Activated CD4-positive, CD25-positive, alpha-beta regulatory T cell treated with anti-CD3 and anti-CD28 coated beads, Interleukin-2, amount 50 U/mL, for 24 hours (primary cell): ENCODE measurements at regions not wholly inside any gene's neighbourhood (a gene's known extent, or its start where the extent isn't known, plus 50 kb on each side); places are given as distances from the start of the nearest gene placed in this dataset.
"Not testable (repeated sequence)": the region's sequence is repeated elsewhere in the genome, so short reads cannot be mapped to it uniquely, and the experiment has no call there.

Experiments used
- ATAC-seq, 2 donors: fragments of 150-1000 bp; cut with Tn5 transposase; one replicate each; pipeline ENCODE4 v1.10.0; 2021; ENCODE audit warnings: mild to moderate bottlenecking in 1 of 2, moderate library complexity in 1 of 2

GRCh38 chr11:87970762-87971161 is 204.5 kb downstream of the RAB38 start:
- ATAC-seq, result no peak

DNA sequence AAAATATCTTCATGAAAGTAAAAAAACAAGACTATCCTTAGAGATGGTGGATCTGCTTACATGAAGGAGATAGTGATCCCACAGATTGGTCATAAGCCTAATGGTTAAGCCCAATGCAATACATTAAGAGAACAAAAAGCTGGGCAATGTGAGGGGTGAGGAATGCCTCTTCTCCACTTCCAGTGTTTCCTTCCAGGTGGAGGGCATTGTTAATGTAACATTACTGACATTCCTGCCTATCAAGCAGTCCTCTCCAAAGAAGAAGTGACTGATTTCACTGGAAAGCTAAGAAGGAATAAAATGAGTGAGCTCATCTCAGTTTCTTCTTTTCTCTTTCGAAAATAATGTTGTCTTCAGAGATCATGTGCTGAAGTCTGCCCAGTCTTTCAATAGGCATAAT is 207.8 kb downstream of the RAB38 start:
- ATAC-seq, result no peak

DNA sequence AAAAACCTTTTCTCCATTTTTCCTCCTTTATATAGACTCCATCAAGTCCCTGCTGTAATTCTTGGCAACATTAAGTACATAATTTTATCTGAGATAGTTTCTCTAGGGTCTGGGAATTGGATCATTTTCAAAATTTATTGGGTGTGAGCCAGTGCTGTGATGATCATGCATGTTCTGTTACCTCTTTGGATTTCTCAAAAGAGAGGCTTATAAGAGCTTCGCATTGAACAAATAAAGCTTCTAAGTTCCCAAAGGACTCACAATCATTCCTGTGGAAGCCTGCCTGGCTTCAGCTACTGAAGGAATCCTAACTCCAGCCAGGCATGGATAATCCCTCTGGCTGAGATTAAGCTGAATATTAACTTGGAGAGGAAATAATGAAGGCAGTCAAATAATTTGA is 208.5 kb downstream of the RAB38 start:
- no peak for ATAC-seq

DNA sequence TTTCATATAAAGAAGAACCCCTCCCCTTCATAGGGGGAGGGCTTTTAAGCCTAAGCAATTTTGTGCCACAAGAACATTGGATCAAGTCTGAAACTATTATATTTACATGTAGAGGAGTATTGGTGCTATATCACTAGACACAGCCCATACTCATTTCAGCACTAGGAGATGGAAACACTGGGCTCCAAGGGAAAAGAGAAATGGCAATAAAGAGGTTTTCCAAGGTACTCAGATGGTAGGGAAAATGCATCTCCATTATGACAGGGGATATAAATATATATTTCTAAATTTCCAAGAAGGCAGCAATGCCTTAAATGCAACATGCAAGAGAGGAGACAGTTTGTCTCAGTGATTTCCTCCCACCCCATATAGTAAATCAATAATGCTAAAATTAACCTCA is 209.0 kb downstream of the RAB38 start:
- no peak for ATAC-seq

GRCh38 chr11:87961606-87962005 is 213.6 kb downstream of the RAB38 start:
- no peak for ATAC-seq

GRCh38 chr11:87957961-87958360 is 217.3 kb downstream of the RAB38 start:
- no peak for ATAC-seq

GRCh38 chr11:87954476-87954875 is 220.8 kb downstream of the RAB38 start:
- no peak for ATAC-seq

DNA sequence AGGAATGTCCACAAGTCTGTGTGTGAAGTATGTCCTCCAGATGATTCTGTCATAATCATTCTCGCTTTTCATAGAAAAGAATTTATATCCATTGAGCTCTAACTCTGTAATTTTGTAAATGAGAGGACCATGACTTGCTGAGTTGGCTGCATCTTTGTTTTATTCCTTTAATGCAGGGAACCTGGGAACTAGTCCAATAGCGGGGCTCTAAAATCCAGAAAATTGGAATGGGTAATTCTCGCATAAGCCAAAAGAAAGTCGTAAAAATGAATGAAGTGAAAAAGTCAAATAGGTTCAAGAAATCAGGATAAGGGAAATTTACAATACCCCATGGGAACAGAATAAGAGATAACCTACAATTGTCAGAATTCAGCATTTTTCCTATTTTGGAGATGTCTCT is 232.5 kb downstream of the RAB38 start:
- no peak for ATAC-seq

GRCh38 chr11:87934182-87934581 is 241.1 kb downstream of the RAB38 start:
- ATAC-seq, result no peak

DNA sequence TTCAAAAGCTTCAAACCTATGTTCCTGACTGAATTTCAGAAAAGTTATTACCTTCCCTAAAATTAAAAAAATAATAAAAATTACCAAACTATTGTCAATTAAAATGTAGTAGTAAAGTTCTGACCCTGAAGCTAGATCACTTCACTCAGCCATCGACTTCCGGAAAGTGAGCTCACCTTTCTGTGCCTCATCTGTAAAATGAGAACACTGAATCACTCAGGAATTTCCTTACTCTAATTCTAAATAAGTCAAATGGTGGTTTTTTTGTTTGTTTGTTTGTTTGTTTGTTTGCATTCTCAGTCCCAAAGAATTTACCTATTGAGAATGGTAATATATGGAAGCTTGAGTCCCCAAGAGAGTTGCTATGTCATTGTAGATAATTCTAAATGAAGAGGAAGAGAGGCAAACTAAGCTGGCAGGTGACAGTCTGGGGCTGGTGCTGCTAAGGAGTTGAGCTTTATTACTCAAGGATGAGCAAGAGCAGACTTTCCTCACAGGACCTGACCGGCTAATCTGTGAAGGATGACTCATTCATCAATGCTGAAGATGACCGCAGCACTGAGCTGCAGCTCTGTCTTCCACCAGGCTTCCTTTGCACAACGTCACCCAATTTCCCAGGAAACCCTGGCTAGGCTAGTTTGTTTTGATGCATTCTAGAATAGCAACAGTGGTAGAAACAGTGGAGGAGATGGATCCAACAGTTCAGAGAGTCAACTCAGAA is 248.8 kb downstream of the RAB38 start:
- no peak for ATAC-seq

DNA sequence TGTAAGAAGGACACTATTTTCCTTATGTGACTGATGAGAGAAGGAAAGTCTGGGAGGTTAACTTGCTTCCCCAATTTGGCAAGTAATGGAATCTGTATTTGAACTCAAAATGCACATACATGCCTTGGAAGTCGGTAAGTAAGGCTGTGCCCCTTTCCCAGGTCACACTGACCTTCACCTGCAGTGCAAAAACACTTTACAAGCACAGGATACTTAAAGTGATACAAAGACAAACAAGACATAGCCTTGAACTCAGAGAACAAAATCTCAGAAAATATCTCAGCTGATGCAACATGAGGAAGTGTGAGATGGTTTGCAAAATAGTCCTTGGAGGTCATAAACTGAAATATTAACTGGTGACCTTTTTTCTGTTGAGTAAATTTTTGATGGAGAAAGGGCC is 251.1 kb downstream of the RAB38 start:
- ATAC-seq, result no peak

DNA sequence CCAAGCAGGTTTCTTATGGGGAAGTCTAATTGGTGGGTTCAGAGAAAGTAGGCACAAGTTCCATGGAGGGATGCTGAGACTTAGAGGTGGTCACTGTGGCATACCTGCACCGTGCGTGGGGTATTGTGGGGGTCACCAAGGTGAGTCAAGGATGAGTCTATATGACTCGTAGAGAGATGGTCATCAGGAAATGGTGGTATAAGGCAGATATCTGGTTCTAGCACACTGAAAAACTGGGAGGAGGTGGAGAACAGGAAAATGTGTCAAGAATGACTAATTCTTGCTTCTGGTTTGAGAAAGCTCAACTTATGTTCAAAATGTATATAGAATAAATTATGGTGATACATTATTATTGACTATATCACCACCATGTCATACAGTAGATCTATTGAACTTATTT is 258.1 kb downstream of the RAB38 start:
- no peak for ATAC-seq

DNA sequence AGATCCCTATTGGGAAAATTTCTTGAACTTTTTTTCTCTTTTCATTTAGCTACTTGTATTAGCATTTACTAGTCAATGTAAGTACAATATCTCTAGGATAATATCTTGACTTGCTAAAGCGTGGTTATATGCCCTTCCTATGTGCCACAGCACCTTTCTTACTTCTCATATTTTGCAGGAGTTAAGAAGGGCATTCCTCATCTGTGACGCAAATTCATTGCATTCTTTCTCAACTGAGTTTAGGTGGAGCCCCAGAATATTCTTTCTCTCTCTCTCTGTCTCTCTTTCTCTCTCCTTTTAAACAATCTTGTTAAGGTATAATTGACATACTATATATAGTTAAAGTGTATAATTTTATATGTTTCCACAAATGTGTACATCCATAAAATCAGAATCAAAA is 266.1 kb downstream of the RAB38 start:
- no peak for ATAC-seq

DNA sequence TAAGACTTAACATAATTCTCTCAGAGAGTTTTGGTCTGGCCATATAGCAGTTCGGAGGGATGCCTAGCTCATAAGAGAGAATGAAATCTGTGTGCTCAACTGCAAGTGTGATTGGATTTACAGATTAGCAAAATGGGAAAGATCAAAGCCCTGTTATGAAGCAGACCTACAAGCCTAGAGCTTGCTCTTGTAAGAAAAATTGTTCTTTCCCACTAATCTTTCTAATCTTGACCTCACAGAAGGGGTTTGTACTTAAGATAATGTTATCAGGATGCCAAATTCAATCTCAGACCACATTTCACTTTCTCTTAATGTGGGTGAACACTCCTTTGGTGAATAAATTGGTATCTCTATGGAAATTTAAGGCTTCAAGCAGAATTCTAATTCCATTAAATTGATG is 267.2 kb downstream of the RAB38 start:
- ATAC-seq, result no peak

DNA sequence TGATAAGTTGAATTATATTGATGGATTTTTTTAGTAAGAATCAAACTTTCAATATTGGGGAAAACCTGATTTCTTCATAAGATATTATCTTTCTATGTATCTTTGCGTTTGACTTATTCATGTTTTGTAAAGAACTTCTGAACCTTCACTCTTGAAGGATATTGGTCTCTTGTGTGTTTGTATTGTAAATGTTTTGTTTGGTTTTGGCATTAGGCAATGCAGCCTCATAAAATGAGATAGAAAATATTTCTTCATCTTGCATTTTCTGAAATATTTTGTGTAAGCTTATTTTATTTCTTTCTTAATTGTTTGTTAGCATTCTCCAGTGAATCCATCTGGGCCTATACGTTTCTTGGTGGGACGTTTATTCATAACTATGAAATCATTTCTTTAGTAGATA is 271.9 kb downstream of the RAB38 start:
- ATAC-seq, result no peak

DNA sequence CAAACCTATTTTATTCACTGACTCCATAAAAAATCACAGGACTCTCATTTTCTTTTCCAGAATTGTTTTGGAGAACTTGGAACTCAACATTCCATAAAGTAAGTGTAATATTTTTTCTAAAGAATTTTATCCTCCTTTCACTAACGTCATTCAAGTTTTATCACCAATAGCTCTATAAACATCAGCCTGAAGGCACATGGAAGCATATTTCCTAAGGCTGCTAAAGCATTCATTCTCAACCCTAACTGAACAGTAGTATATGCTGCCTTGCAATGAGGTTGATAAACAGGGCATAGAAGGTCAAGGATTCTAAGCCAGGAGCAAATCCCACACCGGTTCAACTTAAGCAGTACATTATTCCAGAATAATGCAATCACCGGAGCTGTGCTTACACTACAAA is 273.9 kb downstream of the RAB38 start:
- ATAC-seq, result no peak

GRCh38 chr11:87897921-87898320 is 277.3 kb downstream of the RAB38 start:
- no peak for ATAC-seq

GRCh38 chr11:87897071-87897470 is 278.2 kb downstream of the RAB38 start:
- ATAC-seq, result no peak

DNA sequence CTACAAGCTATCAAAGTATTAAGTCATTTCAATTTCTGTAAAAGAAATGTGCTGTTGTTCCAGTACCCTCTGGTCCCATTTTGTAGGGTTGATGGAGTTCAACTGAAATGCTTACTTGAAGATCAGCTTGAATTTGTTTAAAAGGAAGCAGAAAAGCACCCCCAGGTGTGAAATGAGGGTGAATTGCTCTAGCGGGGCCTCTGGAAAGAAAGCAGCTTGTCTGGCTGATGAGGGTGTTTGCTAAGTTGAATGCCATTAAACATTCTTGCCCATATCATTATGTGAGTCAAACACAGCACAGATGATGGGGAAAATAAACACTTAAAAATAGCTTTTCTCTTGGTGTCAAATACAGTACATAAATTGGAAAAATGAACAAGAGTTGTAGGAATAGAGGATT is 280.3 kb downstream of the RAB38 start:
- no peak for ATAC-seq

- ATAC-seq, result no peak
Observed at GRCh38 chr11:87892291-87892690, 283.0 kb downstream of the RAB38 start.

DNA sequence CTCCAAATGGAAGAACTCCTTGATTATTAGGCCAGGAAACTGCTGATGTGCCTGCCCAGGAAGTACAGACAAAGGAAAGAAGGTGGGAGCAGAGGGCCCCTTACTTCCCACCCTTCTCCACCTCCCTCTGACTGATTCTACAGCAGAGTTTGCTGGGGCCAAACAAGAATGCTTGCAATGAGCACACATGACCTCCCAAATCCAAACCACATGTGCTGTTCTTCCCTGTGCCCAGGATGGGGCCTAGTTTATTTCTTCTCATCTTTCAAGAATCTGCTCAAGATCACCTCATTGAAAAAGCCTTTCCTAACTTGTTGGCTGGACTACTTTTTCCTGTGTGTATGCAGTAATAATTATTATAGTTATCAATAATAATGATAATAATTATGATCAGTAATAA is 286.1 kb downstream of the RAB38 start:
- ATAC-seq, result no peak

DNA sequence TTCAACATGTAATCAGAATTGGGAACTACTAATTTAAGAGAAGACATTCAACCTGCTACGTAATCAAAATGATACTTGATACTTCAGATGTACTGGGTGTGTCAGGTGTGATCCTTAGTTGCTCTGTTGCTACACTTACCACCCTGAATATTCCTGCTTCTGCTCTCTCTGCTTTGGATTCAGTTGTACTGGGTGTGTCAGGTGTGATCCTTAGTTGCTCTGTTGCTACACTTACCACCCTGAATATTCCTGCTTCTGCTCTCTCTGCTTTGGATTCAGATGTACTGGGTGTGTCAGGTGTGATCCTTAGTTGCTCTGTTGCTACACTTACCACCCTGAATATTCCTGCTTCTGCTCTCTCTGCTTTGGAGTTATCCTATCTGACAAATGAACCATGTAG is 290.2 kb downstream of the RAB38 start:
- ATAC-seq, result not testable (repeated sequence)

DNA sequence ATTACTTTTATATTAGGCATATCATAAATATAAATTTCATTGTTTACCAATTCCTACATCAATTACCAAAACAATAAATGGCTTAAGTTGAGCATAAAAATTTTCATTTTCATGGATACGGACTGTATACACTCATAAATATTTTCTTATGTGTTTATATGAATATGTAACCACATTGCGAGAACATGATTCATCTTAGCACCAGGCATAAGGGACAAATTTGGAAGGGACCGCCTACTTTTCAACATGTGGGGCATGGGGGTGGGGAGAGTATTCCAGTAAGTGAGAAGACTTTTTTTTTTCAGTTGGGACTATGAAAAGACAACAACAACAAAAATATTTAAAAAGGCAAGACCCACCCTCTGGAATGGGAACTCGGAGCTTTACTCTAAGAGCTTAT is 296.1 kb downstream of the RAB38 start:
- ATAC-seq, result no peak

GRCh38 chr11:87878373-87878825 is 296.8 kb downstream of the RAB38 start:
- no peak for ATAC-seq

DNA sequence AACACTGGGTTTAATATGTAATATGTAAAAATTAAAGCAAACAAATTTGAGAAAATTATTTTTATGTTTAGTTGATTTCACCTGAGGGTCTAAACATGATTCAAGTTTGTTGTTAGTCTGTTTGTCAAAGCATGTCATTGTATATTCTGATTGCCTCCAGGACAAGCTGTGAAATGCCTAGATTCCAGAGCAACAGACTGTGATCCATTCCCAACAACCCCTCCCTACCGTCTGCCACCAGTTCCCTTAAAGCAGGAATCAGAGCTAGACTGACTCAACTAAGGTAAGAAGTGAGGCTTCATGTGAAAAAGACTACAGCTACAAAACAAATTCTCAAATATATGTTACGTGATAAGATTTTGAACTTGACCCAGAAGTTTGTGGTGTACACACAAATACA is 304.2 kb downstream of the RAB38 start:
- no peak for ATAC-seq
